ENCODE measurements at regions not wholly inside any gene's neighbourhood (a gene's known extent, or its start where the extent isn't known, plus 50 kb on each side); places are given as distances from the start of the nearest gene placed in this dataset.

DNA sequence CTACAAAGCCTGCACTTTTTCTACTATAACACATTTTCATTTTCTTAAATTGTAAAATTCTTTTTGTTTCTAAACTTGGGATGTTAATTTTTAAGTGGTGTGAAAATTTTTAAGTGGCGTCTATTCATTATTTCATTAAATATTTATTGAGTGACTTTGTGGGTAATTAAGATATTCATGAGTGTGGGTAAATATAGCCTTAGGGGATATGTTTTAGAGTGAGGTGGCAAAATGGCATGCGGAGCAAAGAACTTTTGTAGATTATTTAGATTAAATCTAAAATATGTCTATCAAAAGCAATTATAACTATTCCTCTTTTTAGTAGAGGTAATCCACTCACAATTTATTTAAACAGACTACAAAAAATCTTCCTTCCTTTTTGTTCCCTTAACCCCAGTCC, 188.4 kb downstream of the PCSK1 start:
- DNase-seq: no peak

- no peak for DNase-seq
Observed at GRCh38 chr5:96243862-96244261, 189.2 kb downstream of the PCSK1 start.

DNA sequence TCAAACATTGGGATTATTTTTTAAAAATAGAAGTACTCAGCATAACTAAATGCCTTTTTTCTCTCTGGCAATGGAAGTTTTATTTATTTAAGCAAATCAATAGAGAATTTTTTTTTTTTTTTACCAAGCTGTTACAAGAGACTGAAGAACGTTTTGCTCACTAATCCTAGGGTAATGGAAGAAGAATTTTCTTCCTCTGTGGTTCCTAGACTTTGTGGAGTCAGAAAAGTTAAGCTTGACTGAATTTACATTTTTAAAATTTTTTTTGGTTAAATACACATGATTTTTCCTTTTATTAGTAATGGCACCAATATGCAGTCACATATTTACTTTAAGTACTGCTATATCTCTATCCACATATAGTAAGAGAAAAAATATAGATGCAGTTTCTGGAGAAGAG, 189.8 kb downstream of the PCSK1 start:
- DNase-seq: no peak

GRCh38 chr5:96242571-96242970, 190.5 kb downstream of the PCSK1 start:
- DNase-seq: no peak

- DNase-seq: no peak
Observed at GRCh38 chr5:96236831-96237230, 196.2 kb downstream of the PCSK1 start.

DNA sequence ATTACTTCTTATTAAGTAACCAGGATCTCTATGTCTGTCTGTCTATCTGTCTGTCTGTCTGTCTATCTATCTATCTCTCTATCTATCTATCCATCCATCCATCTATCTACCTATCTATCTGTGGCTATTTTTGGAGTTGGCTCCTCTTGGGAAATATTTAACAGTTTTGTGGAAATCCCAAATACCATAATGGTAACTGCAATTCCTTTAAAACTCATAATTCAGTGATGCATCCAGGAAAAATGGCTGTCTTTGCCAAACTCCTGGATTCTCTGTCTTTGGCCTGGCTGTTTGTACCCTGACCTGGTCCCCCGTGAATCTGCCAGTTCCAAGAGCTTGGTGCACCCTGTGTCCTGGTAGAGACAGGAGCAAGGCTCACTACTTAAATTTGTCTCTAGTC, 197.0 kb downstream of the PCSK1 start:
- DNase-seq: no peak

- DNase-seq: no peak
Observed at GRCh38 chr5:96235008-96235910, 197.8 kb downstream of the PCSK1 start.

DNA sequence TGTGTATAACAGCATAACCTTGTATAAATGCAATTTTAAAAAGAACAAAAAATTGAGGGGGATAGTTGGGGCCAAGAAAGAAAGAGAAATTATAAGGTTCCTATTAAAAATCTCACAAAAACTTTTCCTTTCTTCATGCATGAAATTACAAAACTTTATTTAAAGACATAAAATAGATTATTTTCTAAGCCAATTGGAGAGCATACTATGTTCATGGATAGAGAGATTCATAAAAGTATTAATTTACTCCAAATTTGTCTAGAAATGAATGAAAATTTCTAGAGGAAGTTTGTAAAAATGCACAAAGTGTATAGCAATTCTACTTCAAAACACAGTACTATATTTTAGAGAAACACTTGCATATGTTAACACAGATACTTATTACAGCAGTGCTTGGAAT, 200.4 kb downstream of the PCSK1 start:
- no peak for DNase-seq

- no peak for DNase-seq
Observed at GRCh38 chr5:96229188-96229587, 203.9 kb downstream of the PCSK1 start.

GRCh38 chr5:96228408-96228807, 204.6 kb downstream of the PCSK1 start:
- DNase-seq: no peak

- no peak for DNase-seq
Observed at GRCh38 chr5:96227957-96228356, 205.1 kb downstream of the PCSK1 start.

DNA sequence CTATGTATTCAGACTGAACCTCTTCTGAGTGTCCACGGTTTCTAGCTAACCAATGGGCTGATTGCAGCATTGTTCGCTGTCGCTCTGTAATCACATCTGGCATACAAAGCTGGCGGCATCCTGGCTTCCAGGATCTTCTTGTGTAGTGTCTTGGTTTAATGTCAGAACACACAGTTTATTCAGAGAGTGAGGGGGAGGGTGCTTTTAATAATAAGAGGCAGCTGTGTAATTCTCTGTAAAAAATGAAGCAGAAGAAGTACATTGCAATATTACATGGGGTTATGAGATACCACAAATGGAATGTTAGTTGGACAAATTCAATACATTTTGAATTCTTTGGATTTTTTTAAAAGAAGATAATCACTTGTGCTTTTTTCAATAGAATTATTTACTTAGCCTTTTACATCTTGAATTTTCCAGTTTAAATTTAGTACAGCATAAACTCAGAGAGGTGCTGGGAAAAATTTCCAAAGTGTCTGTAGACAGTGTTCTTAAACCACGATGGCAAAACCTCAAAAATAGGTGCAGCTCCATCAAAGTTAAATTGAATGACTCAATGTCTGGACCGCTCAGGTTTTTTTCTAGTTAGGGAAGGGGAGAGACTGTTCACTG, 206.0 kb downstream of the PCSK1 start:
- DNase-seq: no peak

- no peak for DNase-seq
Observed at GRCh38 chr5:96222129-96222528, 210.9 kb downstream of the PCSK1 start.

GRCh38 chr5:96220610-96221390, 212.2 kb downstream of the PCSK1 start:
- no peak for DNase-seq

GRCh38 chr5:96219580-96220281, 213.3 kb downstream of the PCSK1 start:
- no peak for DNase-seq

DNA sequence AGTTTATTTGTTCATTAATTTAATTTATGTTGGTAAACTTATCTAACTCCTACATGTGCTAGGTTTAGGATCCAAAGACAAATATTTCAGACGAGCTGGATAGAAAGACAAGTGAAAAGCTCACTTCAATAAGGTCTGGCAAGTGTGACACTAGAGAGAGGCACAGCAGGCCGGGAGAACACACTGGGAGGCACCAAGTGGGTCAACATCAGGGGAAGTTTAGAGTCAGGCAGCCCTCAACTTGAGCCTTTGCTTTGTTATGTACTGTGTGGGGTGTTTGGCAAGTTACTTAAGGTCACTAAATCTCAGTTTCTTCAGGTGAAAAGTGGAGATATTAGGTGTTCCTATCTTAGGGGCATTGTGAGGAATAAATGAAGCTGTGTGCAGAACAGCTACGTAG, 214.4 kb downstream of the PCSK1 start:
- no peak for DNase-seq

DNA sequence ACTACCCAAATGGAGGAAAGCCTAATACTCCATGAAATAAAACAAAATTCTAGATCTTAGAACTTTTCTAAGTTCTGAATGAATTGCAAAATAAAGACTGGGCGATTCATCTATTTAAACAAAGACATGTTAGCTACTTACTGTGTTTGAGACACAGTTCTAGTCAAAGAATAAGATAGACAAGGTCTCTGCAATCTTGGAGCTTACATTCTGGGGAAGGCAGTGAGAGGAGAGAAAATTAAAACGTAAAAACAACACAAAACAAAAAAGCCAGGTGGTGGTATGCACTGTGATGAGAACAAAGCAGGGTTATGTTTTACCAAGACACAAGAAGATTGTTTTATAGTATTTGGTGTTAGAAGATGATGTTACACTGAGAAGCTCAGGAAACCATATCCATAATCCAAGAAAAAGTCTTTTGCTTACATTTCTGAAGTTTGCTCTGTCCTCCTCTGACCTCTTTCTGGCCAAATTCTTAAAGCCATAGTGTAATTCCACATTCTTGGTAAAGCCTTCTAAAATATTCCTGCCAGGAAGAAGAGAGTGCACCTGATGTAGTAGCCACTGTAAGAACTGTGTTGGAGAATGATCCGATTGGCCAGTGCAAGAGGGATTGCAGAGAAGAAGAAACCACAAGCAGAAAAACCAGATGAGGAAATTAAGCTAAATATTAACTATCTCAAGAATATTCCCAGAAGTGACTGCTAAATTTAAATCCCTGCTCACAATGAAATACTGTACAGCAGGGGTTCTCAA, 218.4 kb downstream of the PCSK1 start:
- DNase-seq: no peak

GRCh38 chr5:96209829-96210228, 223.2 kb downstream of the PCSK1 start:
- no peak for DNase-seq

DNA sequence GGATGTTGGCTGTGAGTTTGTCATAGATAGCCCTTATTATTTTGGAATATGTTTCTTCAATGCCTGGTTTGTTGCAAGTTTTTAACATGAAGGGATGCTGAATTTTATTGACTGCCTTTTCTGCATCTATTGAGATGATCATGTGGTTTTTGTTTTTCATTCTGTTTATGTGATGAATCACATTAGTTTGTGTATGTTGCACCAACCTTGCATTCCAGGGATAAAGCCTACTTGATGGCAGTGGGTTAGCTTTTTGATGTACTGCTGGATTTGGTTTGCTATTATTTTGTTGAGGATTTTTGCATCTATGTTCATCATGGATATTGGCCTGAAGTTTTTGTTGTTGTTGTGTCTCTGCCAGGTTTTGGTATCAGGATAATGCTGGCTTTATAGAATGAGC, 225.6 kb downstream of the PCSK1 start:
- DNase-seq: no peak

- DNase-seq: no peak
Observed at GRCh38 chr5:96203761-96204160, 229.3 kb downstream of the PCSK1 start.

GRCh38 chr5:96201503-96201902, 231.5 kb downstream of the PCSK1 start:
- no peak for DNase-seq

DNA sequence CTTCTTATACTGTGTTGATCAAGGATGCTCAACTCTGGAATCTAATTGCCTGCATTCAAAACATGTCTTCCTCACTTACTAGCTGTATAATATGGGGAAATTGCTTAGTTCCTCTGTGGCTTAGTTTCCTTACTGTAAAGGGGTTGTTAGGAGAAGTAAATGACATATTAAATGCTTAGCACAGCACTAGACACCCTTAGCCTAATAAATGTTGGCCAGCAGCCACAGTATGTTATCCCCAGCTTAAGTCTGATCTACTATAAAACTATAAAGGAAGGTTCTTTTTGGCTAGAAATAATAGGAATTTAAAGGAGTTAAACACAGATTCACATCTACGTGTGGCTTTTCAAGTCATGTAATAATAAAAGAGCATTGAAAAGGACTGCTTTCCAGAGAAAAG, 232.4 kb downstream of the PCSK1 start:
- DNase-seq: no peak

All from right kidney (tissue), 1 donor.